ENCODE measurements at regions not wholly inside any gene's neighbourhood (a gene's known extent, or its start where the extent isn't known, plus 50 kb on each side); places are given as distances from the start of the nearest gene placed in this dataset.

GRCh38 chr7:34373940-34374339, 284.1 kb upstream of the NPSR1 start:
- no peak for TF ChIP-seq CTCF (conservative IDR thresholded peaks at IDR 0.05)
- no peak for TF ChIP-seq EZH2 (IDR thresholded peaks at IDR 0.05; ENCODE audit: low read depth)
- H2AFZ ChIP-seq, result no peak overlapping the region
- H3K4me2 ChIP-seq, result no peak overlapping the region
- no TSS peak for BruUV-seq (replicated peaks)
- DNase-seq, result no peak
- no peaks in the 10 kb centered on the region for H4K20me1 ChIP-seq (ENCODE audit: insufficient read depth)
- H3K9me3 ChIP-seq (ENCODE audit: insufficient read depth, low read depth), result no peaks in the 10 kb centered on the region
- H3K36me3 ChIP-seq (ENCODE audit: low read depth), result no peaks in the 10 kb centered on the region
- intact Hi-C loops (cut with micrococcal nuclease; ENCODE audit: unreplicated experiment), result no loop called here
- H3K4me1 ChIP-seq (replicated peaks; ENCODE audit: insufficient read depth), result no peaks in the 10 kb centered on the region
- POLR2A ChIA-PET (ENCODE audit: unreplicated experiment), result no interaction called here
- no peak overlapping the region for H3K27ac ChIP-seq
- H3K79me2 ChIP-seq (ENCODE audit: low read depth), result no peaks in the 10 kb centered on the region
- no peak overlapping the region for H3K4me3 ChIP-seq
- no peaks in the 10 kb centered on the region for H3K9me2 ChIP-seq (ENCODE audit: insufficient read depth)
- H3K27me3 ChIP-seq (ENCODE audit: insufficient read depth, low read depth), result no peaks in the 10 kb centered on the region
- no peaks in the 10 kb centered on the region for H3F3A ChIP-seq (ENCODE audit: insufficient read depth, low read depth)
- CTCF ChIA-PET, result no interaction called here

GRCh38 chr7:34382166-34382893, 275.7 kb upstream of the NPSR1 start:
- intact Hi-C loops (cut with micrococcal nuclease; ENCODE audit: unreplicated experiment), result no loop called here
- H3K79me2 ChIP-seq (ENCODE audit: low read depth), result no peaks in the 10 kb centered on the region
- TF ChIP-seq CTCF (conservative IDR thresholded peaks at IDR 0.05), result no peak
- no peak for TF ChIP-seq EZH2 (IDR thresholded peaks at IDR 0.05; ENCODE audit: low read depth)
- CTCF ChIA-PET, result no interaction called here
- DNase-seq, result no peak
- H3F3A ChIP-seq (ENCODE audit: insufficient read depth, low read depth), result no peaks in the 10 kb centered on the region
- no TSS peak for BruUV-seq (replicated peaks)
- H3K4me2 ChIP-seq, result no peak overlapping the region
- POLR2A ChIA-PET (ENCODE audit: unreplicated experiment), result no interaction called here
- H3K4me3 ChIP-seq, result no peak overlapping the region
- no peaks in the 10 kb centered on the region for H3K4me1 ChIP-seq (replicated peaks; ENCODE audit: insufficient read depth)
- H3K9me3 ChIP-seq (ENCODE audit: insufficient read depth, low read depth), result 0 out of 2 replicates have a peak, but pooled peaks cover 8% of the 10 kb centered on the region
- H3K9me2 ChIP-seq (ENCODE audit: insufficient read depth), result no peaks in the 10 kb centered on the region
- no peak overlapping the region for H3K27ac ChIP-seq
- no peaks in the 10 kb centered on the region for H4K20me1 ChIP-seq (ENCODE audit: insufficient read depth)
- H3K27me3 ChIP-seq (ENCODE audit: insufficient read depth, low read depth), result no peaks in the 10 kb centered on the region
- H2AFZ ChIP-seq, result no peak overlapping the region
- no peaks in the 10 kb centered on the region for H3K36me3 ChIP-seq (ENCODE audit: low read depth)

- no TSS peak for BruUV-seq (replicated peaks)
- Histone ChIP-seq H3K27ac (no peak overlapping the region), H3K9me3 (ENCODE audit: insufficient read depth, low read depth) (0 out of 2 replicates have a peak, but pooled peaks cover 8% of the 10 kb centered on the region), H3K36me3 (ENCODE audit: low read depth) (no peaks in the 10 kb centered on the region), H3K4me2 (no peak overlapping the region), H2AFZ (no peak overlapping the region), H3K4me3 (no peak overlapping the region), H3K4me1 (replicated peaks; ENCODE audit: insufficient read depth) (no peaks in the 10 kb centered on the region), H3K27me3 (ENCODE audit: insufficient read depth, low read depth) (no peaks in the 10 kb centered on the region), H3K9me2 (ENCODE audit: insufficient read depth) (no peaks in the 10 kb centered on the region), H4K20me1 (ENCODE audit: insufficient read depth) (no peaks in the 10 kb centered on the region), H3F3A (ENCODE audit: insufficient read depth, low read depth) (no peaks in the 10 kb centered on the region), H3K79me2 (ENCODE audit: low read depth) (no peaks in the 10 kb centered on the region)
- DNase-seq, result no peak
- ChIA-PET POLR2A (ENCODE audit: unreplicated experiment) (no interaction called here), CTCF (no interaction called here)
- intact Hi-C loops (cut with micrococcal nuclease; ENCODE audit: unreplicated experiment), result no loop called here
- TF ChIP-seq EZH2 (IDR thresholded peaks at IDR 0.05; ENCODE audit: low read depth) (no peak), CTCF (conservative IDR thresholded peaks at IDR 0.05) (no peak)
Observed at GRCh38 chr7:34385384-34385783, 272.6 kb upstream of the NPSR1 start.

Measured in PC-9 (cell line).